PC-9 (cell line): ENCODE measurements at regions not wholly inside any gene's neighbourhood (a gene's known extent, or its start where the extent isn't known, plus 50 kb on each side); places are given as distances from the start of the nearest gene placed in this dataset.

Experiments used
- EZH2 ChIP-seq: fragments of 200-600 bp; sonication (generic); IDR thresholded peaks from 2 replicates; pipeline ENCODE4 v1.8.0; 2017; ENCODE audit warnings: antibody characterized with exemption, low read depth
- TF ChIP-seq, protein P1 (sequence below): fragments of 200-600 bp; sonication (generic); conservative IDR thresholded peaks from 2 replicates; pipeline ENCODE4 v1.6.1; 2017; ENCODE audit warnings: mixed run types, antibody characterized with exemption, mild to moderate bottlenecking, moderate library complexity

DNA sequence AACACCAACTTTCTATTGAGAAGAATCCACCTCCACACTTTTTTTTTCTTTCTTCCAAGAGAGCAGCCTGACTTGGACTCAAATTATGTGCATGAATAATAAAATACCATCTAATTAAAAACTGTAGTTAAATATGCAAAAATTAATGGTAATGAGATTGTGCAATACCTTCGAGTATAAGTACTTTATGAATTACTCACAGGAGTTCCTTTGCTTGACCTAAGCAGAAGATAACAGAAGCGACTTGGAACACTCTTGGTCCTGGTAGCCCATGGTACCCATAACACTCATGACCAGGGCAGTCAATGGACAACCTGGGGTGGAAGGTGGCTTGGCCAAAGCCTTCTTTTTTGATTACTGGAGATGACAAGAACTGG lies 203.5 kb upstream of the IRX3 start:
- TF ChIP-seq, protein P1, sequence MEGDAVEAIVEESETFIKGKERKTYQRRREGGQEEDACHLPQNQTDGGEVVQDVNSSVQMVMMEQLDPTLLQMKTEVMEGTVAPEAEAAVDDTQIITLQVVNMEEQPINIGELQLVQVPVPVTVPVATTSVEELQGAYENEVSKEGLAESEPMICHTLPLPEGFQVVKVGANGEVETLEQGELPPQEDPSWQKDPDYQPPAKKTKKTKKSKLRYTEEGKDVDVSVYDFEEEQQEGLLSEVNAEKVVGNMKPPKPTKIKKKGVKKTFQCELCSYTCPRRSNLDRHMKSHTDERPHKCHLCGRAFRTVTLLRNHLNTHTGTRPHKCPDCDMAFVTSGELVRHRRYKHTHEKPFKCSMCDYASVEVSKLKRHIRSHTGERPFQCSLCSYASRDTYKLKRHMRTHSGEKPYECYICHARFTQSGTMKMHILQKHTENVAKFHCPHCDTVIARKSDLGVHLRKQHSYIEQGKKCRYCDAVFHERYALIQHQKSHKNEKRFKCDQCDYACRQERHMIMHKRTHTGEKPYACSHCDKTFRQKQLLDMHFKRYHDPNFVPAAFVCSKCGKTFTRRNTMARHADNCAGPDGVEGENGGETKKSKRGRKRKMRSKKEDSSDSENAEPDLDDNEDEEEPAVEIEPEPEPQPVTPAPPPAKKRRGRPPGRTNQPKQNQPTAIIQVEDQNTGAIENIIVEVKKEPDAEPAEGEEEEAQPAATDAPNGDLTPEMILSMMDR: no peak
- TF ChIP-seq EZH2: no peak
